HG03103 (cell line): ENCODE measurements at regions not wholly inside any gene's neighbourhood (a gene's known extent, or its start where the extent isn't known, plus 50 kb on each side); places are given as distances from the start of the nearest gene placed in this dataset.
"Not testable (repeated sequence)": the region's sequence is repeated elsewhere in the genome, so short reads cannot be mapped to it uniquely, and the experiment has no call there.

Experiments used
- ATAC-seq: cut with Tn5 transposase; IDR thresholded peaks from one replicate; pipeline ENCODE4 v1.9.1; 2021; ENCODE audit warnings: low read depth; ENCODE audit not compliant: unreplicated experiment

DNA sequence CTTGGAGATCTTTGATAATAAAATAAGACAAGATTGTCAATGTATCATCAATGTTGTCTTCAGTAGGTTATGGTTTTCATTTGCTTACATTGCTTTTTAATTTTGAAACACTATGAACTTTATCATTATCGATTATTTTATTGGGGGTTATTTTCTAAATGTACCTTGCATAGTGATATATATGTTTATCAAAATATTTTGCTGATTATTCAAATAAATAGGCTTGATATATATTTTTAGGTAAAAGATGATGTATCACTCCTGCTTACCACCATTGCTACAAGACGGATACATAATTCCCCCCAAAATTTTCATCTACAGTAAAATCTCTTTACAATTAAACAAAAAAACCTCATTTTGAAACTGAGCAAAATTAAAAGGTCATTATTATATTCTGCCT, 293.8 kb downstream of the SUCLG1 start:
- no peak for ATAC-seq

DNA sequence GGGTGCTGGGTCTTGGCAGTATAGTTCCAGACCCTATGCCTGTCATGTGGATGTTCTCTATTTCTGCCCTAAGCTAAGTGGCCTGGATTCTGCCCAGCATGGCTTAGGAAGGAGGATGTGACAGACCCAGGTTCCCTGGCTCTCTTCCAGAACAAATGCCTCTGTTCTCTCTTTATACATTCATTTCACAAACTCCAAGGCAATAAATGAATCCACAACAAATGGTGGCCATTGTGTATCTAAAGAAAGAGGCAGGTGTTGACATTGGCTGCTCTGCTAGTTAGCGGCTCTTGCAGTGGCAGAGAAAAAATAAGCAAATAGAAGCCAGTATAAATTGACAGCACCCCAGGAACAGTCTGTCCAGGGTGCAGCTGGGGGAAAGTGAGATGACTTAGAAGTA, 298.6 kb downstream of the SUCLG1 start:
- ATAC-seq = no peak

DNA sequence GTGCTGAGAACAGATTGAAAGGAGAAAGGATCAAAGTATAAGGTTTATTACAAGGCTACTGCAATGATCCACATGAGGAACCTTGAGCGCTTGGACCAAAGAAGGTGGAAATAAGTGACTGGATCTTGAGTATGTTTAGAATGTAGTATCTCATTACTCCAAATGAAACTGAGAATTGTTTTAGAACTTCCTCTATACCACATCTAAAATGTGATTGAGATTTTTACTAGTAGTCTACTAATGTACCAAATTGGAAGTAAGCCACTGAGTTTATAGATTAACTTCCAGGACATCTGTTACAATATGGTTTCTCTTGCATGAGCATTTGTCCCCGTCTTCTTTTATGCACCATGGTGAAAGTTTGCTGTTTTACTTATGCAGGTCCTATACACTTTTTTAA, 300.5 kb downstream of the SUCLG1 start:
- no peak for ATAC-seq

DNA sequence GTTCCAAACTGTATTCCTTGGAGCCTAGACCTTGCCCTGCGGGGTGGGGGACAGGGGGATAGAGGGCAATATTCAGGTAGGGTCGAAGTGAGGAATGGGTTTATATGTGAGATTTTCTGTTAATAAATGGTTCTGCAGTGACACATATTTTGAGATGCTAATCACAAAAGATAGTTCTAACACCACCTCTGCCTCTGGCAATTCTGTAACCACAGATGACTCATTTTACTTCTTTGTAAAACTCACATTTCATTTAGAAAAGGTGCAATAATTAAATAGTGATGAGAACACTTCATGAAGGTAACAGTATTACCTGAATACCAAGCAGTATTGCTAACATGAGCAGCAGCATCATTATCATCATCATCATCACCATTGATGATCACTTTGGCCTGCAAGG, 306.6 kb downstream of the SUCLG1 start:
- no peak for ATAC-seq

DNA sequence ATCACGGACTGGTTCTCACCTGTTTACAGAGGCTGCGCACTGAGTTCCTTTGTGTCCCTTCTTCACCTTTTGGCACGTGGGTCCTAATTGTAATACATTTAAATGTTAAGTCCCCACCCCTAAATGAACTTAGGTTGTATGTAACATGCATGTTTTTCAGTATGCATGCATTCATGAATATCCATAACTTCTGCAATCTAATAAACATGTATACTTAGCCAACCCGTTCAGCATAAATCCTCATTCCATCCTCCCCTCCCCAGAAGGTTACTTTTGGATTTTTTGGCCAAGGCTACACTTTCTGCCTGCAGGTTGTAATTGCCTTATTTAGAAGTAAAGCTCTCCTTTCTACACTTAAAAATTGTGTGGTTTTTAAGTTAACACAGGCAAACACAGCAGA, 314.7 kb downstream of the SUCLG1 start:
- ATAC-seq = no peak

DNA sequence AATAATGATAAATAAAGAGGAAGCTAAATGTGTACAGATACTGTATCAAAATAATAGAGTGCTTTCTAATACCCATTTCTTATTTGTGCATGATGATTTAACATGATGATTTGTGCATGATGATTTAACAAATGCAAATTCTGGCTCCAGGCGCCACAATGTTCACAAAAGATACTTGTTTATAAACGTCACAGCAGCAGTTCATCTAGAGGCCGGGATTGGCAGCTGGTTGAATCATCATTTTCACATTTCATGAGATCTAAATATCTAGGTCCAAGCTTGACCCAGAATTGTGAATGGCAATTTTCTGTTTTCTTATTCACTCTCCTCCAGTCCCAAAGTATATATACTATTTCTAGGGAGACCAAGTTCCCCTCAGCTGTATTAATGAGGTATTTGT, 322.0 kb downstream of the SUCLG1 start:
- no peak for ATAC-seq

DNA sequence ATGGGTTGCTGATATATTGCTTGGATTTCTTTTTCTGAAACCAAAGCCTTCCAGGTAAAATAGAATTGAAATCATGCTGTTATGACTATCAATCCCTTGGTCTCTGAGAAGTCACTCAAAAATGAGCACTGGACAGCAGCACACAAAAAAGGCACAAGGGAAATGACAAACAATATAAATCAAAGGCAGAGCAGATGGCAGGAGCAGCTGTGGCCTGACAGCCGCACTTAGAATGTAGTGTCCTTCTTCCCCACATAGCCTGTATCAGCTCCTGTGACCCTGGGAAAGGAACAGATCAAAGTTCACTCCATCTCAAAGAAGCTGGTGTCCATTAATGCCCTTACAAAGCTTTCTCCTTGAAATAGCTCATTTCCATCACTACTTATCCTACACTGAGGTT, 326.7 kb downstream of the SUCLG1 start:
- ATAC-seq = no peak

DNA sequence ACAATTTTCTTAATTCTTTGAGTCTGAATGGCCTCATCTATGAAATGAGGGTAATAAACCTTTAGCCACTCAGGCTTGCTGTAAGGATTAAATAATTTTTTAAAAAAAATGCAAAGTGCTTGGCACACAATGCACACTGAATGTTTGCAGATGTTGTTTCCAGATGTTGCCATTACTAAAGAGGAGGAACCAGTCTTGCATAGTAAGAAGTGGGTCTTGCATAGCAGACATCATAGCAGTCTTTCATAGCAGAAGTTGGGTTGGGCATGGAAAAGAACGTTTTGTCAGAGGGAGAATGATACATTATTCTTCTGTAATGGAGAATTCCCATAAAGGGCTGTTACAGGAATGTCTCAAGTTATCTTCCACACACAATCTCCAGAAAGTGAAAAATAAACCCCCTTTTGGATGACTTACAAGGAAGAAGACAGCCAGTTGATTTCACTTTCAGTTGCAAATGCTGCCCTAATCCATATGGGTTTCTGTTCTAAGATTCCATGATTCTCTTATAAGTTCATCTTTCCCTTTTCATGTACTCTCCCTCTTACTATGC, 327.7 kb downstream of the SUCLG1 start:
- ATAC-seq = no peak

DNA sequence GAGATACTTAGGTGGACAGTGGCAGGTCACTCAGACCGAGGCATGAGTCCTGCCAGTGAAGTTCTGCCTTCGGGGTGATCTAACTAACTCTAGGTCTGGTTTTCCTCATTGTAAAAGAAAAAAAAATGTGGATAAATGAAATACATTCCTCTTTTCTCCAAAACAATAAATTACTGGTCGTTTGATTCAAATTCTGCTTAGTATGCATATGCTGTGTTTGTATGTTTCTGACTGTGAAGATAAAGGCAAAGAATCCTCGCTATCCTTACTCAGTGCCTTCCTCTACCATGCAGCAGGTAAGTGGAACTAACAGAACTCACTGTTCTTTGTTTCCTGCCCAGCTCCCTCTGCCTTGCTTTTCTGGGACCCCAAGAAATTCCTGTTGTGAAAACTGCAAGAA, 330.1 kb downstream of the SUCLG1 start:
- ATAC-seq = no peak

DNA sequence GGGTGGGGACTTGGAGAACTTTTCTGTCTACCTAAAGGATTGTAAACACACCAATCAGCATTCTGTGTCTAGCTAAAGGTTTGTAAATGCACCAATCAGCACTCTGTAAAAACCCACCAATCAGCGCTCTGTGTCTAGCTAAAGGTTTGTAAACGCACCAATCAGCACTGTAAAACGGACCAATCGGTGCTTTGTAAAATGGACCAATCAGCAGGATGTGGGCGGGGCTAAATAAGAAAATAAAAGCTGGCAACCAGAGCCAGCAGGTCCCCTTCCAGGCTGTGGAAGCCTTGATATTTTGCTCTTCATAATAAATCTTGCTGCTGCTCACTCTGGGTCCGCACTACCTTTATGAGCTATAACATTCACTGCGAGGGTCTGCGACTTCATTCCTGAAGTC, 331.3 kb downstream of the SUCLG1 start:
- not testable (repeated sequence) for ATAC-seq

DNA sequence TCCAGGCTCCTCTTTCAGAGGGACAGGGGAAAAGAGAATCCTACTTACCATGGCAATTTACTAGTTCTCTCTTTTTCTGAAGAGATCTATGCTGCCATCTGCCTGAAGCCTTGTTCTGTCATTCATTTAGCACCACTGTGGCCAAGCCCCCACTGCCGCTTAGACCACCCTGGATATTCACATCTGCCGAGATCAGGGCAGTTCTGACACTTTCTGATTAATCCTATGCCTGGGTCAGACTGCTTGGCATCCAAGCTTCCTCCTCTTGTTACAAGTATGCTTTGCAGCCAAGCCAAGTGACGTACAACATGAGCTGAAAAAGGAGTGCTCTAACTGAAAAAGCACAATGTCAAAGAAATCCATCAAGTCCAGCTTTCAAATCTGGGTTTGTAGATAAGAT, 332.6 kb downstream of the SUCLG1 start:
- no peak for ATAC-seq

DNA sequence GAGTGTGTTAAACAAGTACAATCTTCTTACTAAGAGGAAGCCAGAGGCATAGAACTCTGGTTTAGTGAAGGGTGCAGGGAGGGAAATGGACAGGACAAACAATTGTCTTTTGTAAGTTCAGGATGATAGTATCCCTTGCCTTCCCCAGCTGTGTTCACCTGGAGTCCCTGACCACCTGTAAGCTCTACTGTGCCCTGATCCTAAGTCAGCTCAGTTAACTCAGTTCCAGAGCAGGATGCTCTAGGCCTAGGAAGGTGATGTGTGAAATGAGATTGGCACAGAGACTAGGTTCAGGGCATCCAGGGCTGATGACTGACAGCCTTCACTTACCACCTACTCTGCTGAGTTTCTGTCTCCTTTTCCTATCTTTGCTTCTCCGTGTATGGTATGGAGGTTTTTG, 333.0 kb downstream of the SUCLG1 start:
- no peak for ATAC-seq

DNA sequence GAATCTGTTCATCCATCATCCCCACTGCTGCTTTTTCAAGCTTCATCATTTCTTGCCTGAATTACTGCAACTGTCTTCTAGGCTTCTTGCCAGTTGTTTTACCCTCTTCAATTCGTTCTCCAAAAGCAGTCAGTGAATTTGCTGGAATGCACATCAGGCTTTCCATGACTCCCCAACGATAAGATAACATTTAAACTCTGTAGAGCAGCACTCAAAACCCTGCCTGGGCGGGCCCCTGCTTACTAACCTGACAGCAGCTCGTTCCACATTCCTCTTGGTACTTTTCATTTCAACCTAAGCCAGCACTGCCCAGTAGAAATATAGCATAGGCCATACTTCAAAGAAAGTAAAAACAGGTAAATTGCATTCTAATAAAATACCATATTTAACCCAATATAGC, 342.9 kb downstream of the SUCLG1 start:
- no peak for ATAC-seq

DNA sequence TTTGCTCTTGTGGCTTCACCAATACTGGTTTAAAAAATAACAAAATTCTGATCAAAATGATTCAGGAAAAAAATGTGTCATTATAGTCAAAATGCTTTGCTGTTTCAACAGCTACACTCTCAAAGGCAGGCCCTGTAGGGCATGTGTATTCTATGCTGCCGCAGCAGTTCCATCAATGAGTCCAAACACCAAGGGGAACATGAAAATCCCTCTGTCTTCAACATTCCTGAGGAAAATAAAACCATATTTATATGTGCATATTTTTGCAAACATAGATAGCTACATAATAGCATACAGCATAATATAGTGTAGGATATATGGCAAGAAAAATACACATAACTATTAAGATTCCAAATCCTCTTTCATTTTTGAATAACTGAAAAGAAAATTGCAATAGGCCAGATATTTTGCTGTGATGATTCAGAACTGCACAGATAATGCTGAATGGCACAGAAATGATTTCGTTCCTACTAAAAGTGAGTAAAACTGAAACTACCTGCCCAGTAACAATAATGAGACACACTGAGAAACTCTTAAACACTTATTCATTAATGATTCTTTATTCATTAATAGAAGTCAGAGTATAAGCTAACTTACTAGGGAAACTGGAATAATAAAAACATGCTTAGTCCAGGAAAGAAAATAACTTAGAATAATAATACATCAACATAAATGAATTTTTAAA, 343.8 kb downstream of the SUCLG1 start:
- no peak for ATAC-seq

DNA sequence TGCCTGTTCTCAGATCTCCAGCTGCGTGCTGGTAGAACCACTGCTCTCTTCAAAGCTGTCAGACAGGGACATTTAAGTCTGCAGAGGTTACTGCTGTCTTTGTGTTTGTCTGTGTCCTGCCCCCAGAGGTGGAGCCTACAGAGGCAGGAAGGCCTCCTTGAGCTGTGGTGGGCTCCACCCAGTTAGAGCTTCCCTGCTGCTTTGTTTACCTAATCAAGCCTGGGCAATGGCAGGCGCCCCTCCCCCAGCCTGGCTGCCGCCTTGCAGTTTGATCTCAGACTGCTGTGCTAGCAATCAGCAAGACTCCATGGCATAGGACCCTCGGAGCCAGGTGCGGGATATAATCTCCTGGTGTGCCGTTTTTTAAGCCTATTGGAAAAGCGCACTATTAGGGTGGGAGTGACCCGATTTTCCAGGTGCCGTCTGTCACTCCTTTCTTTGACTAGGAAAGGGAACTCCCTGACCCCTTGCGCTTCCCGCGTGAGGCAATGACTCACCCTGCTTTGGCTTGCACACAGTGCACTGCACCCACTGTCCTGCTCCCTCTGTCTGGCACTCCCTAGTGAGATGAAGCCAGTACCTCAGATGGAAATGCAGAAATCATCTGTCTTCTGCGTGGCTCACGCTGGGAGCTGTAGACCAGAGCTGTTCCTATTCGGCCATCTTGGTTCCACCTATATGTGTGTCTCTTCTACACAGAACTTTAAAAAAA, 355.1 kb downstream of the SUCLG1 start:
- not testable (repeated sequence) for ATAC-seq

DNA sequence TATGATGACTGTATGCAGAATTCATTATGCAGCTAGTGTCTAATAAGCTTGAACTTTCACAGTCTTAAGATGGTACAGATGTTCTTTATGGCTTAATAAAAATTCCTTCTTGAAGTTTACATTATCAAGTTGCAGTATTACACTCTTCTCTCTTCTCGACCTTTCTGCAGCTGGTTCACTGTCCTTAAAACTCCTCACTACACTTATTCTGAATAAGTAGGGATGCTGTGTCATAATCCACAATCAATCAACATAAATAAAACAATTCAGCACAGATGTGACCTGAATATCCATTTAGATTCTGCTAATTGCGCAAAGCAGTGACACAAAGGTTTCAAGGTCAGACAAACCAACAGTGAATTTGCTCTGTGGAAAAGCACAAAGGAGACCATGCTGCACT, 356.8 kb downstream of the SUCLG1 start:
- no peak for ATAC-seq

DNA sequence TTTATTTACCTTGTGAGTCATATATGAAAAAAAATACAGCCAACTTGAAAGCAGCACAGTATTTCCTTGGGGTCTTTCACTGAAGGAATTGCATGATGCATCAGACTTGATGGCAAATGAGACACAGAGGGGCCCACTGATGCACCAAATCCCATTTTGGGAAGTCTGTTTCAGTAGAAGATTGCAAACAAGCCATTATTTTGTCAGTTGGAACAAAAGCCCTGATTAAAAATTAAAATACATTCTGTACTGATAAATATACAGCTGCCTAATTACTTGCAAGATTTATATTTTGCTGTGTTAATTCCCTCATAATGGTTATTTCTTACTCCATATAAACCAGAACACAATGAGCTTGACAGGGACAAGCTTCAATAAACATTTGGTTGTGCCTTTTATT, 370.4 kb downstream of the SUCLG1 start:
- ATAC-seq = no peak

DNA sequence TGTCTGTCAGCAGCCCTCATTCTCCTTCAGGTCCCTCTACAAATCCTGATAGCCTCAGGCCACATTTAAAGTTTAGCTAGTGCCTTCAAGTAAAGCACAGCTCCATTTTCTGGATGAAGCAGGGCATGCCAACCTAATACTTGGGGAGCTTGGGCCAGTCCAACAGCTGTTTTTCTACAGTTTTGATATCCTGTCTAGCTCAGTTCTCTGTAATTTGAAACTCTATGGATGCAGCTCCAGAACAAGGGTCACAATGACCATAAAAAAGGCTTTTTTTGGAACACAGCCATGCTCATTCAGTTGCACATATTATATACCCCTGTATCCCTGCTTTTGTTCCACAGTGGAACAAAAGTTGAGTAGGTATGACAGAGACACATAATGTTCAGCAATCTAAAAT, 373.5 kb downstream of the SUCLG1 start:
- ATAC-seq = no peak

DNA sequence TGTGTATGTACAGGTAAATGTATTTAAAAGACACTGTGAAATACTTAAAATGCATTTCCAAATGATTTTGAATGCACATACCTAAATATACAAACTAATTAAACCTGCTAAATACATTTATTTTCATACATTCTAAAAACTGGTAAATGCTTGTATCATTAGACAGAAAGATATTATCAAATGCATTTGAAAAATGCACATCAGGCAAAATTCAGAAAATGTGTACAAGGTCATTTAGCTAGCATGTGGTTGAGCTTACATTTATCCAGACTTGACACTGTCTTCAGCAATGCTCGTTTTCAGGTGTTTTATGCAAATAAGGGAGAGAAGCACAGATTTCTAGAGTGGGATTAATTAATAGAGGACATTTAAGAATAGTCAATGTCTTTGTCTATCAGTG, 374.2 kb downstream of the SUCLG1 start:
- no peak for ATAC-seq

DNA sequence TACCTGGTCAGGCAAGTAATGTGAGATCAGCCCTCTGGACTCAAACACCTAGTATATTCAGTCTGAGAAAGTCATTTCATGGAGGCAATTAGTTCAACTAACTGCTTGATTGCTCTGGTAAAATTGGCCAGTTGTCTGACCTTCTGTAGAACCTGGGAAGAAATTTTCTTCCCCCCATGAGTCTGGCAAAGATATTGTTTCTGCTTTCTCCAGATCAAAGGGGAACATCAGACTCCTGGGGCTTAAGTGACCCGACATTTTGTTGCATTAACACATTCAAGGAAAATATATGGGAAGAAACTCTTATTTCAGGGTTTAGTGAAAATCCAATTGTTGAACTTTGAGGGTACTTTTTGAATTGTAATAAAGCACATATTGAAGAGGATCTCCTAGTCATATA, 375.1 kb downstream of the SUCLG1 start:
- no peak for ATAC-seq

DNA sequence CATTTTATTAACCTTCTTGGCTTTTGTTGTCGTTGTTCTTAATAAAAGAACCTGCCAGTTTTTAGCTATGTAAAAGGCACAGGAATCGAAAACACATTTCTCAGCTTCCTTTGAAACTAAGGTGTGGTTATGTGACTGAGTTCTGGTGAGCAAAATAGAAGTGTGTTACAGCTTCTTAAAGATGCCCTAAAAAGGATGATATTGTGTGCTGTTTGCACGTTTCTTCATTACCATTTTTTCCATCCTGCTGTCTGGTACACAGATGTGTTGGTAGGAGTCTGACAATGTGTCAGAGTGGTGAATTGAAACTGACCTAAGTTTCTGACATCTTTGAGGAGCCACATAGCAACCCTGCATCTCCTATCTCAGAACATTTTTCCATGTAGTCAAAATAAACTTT, 380.6 kb downstream of the SUCLG1 start:
- no peak for ATAC-seq

DNA sequence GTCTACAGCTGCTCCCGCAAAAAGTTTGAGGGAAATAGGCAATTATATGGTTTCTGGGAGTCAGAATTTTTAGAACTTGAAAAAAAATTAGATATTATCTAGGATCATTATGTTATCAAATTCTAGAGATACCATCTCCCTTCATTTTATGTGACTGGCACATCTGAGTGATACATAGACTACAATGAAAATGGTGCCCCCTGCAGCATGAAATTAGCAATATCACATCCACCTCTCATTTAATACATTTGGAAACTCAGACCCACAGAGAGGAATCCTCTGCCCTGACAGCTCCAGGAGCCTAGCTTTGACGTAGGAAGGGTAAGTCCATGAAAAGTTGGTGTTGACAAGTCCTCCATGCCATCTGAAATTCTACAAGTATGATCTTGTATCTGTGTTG, 381.6 kb downstream of the SUCLG1 start:
- no peak for ATAC-seq
